ENCODE measurements at regions not wholly inside any gene's neighbourhood (a gene's known extent, or its start where the extent isn't known, plus 50 kb on each side); places are given as distances from the start of the nearest gene placed in this dataset.

DNA sequence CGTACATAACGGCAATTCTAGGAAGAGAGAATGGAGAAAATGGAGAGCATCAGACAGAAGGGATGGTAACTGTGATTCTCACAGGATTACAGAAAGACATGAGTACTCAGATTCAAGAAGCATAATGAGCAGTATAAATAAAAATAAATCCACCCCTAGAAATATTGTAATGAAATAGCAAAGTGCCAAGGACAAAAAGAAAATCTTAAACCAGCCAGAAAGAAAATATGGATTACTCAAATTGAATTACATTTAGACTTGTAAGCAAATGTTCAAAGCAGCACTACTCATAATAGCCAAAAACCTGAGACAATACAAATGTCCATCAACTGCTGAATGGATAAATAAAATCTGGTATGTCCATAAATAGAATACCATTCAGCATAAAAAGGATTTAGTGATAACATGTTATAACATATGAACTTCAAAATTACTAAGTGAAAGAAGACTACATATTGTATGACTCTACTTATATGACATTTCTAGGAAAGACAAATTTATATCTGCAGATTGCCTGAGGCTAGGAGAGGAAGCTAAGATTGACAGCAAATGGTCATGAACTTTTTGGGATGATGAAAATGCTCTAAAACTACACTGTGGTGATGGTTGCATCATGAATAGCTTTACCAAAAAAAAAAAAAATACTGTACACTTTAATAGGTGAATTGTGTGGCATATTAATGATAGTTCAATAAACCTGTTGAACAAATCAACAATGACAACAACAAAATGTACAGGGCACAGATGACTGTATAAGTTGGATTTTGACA is 63.4 kb upstream of the SPTBN1 start:
- no peak for DNase-seq

DNA sequence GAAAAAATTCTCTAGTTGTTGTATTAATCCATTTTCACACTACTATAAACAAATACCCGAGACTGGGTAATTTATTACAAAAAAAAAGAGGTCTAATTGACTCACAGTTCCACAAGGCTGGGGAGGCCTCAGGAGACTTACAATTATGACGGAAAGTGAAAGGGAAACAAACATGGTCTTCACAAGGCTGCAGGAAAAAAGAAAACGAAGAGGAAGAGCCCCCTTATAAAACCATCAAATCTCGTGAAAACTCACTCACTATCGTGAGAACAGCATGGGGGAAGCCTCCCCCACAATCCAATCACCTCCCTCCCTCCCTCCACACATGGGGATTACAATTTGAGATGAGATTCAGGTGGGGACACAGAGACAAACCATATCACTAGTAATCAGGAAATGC is 61.7 kb upstream of the SPTBN1 start:
- DNase-seq, result no peak

DNA sequence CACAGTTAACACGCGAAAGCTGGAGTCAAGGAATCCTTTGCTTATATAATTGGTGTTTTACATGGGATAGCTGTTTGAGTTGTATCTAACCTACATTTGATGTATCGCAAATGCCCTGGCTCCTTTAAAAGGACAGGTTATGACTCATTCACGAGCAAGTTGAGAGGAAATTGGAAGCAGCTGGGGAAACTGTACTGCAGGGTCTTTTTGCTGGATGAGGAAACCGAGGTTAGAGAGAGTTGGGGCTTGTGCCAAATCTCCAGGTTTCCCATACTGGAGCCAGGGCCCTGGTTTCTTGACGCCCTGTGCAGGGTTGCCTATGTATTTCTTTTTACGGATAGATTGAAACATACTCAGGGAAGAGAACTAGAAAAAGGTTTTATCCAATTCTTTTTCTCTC is 60.0 kb upstream of the SPTBN1 start:
- no peak for DNase-seq

DNA sequence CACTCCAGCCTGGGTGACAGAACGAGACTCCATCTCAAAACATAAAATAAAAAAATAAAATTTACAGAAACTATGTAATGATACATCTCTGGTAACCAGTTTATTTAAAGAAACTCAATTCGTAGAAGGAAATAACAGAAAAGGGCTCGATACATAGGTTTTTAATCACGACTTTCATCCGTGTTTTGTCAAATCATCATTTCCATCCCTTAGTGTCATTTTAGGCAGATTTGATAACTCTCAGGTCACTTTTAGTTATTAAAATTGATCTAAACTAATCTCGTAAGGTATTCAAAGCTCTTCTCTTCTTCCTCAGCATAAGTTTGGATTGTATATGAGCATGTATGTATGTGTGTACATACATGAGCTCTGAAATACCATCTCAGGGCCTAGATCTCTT is 59.3 kb upstream of the SPTBN1 start:
- no peak for DNase-seq

DNA sequence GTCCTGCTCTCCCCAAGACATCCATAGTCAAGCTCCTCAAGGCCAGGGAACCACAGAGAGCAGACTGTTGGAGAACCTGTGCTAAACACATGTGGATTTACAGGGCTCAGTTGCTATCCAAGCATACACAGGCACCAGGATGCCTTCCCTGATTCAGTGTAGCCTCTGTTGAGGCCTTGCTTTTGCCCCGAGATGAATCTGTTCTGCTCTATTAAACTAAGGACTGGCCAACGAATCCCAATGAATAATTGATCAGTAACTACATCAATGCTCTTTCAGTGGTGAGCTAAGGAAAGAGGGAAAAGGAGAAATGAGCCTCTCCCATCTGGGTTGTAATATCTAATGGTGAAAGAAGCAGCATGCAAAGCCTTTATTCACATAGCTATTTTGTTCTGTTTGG is 58.7 kb upstream of the SPTBN1 start:
- DNase-seq, result no peak

DNA sequence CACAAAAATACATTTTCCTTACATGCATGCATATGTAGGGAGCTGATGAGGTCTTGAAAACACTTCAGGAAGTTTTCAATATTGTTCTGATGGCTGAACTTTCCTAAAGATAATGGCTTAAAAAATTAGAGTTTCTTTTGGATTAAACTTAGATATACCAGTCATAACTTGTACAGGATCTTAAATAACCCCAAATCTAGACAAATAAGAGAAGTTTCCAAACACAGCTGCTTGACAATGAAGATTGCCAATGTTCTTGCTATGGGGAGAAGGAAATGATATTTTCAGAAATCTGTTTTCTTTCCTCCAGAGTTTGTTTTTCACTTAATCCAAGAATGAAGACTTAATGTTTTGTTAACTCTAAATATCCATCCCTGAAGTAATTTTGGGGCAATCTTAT is 54.6 kb upstream of the SPTBN1 start:
- peak; percentile 36 for DNase-seq

DNA sequence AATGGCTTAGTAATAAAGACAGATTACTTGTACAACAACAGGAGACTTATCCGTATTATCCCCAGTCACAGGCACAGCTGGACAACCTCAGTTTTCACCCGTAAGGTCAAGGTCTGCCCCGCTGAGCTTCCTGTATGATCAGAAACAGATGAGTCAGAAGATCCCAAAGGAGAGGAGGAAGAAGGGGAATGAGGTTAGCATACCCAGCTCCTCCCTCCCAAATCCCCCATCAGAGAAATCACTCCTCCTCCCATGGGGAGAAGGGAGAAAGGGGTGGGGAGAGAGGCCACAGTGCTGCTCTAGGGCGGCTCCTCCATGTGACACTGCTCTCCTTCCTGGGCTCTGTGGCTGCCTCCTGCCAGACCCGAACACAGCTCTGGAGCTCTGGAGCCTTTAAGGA is 53.8 kb upstream of the SPTBN1 start:
- no peak for DNase-seq

DNA sequence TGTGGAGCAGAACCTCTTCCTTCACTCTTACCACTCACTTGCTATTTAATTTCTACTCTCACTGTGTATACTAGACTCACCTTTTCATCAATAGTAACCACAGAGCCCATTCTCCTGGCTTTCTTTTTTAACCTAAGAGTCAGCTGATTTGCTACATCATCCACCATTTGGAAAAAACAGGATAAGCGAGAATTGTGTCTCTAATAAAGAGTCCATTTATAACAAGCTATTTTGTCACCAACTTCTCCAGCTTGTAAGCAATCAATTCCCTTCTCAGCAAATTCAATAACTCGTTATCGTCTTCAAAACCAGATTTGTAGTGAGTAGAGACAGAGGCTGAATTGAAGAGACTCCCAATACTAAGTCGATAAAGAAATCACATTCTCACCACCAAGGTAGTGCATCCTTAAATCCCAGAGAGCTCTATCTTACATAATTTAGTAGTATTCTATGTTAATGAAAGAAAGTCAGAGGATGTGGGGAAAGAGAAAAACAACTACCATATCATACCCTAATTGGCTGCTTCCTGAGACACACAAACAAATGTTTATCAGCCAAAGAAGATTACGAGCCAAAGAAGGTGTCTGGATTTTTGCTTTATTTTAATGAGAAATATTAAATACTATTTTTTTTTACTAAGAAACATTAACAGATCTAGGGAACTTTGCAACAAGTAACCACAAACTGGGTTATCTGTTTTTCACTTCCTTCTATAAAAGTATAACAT is 52.5 kb upstream of the SPTBN1 start:
- no peak for DNase-seq

DNA sequence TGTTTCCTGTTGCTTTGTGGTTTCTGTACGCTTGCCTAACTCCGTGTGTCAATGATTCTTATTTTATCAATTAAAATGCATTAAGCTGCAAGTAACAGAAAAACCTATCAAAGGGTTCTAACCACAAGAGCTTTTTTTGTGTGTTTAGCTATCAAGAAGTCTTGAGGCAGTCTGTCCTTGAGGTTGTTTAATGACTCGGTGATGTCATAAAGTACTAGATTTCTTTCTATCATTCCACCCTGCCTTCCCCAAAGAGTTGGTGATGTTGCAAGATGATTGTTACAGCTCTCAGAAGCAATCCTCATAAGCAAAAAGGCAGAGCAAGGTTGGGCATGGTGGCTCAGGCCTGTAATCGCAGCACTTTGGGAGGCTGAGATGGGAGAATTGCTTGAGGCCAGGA is 51.9 kb upstream of the SPTBN1 start:
- no peak for DNase-seq

DNA sequence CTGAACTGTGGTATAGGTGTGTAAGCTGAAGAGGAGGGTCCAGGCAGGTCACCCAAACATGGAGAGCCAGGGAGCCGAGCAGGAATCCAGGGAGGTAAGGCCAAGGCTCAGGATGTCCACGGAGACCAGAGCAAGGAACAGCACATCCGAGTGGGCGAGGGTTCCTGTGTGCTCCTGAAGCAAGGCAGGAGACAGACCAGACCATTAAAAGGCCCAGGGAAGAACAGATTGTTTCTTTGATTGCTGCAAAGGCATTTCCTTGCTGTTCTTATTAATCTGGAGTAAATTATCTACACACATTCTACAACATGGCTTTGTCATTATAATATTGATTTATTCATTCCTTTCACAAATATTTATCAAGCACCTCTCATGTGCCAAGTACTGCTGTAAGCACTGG is 50.1 kb upstream of the SPTBN1 start:
- DNase-seq, result no peak

Data from skin of body (tissue), 1 donor.